ENCODE measurements at regions not wholly inside any gene's neighbourhood (a gene's known extent, or its start where the extent isn't known, plus 50 kb on each side); places are given as distances from the start of the nearest gene placed in this dataset.

DNA sequence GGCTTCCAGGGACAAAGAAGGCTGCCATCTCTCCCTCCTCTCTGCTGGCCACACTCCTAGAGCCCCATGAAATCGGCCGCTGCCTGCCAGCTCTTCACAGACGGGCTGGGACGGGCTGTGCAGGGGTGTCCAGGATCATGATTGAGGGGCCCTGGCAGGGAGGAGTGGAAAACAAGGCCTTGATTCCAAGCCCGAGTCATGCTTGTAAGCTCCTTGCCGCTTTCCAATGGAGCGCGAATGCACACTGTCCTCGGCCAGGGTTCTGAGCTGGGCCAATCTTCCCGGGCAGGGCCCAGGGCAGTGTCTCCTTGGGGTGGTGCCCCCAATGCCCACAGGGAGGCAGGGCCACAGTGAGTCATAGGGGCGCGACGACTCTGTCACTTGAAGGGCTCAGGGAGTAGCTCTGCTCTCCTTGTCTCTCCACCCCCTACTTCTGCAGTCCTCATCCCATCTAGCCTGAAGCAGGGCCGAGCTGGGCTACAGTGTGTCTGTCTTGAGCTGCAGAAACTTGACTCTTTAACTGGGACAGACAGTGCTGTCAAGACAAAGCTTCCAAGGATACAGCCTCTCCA, 186.2 kb upstream of the SVIL start:
- no peak for FAIRE-seq

More for the DNA sequence above, 186.2 kb upstream of the SVIL start:
- Histone ChIP-seq H4K20me1 (replicated peaks; ENCODE audit: control insufficient read depth, insufficient read depth, low read length) (0 out of 2 replicates have a peak, but pooled peaks cover 4% of the 10 kb centered on the region), H3K4me2 (ENCODE audit: insufficient read depth, low read length) (no peak overlapping the region), H3K9me1 (ENCODE audit: control insufficient read depth, insufficient read depth, low read length) (no peaks in the 10 kb centered on the region), H3K36me3 (ENCODE audit: control insufficient read depth, insufficient read depth, low read length) (no peaks in the 10 kb centered on the region), H3K4me3 (no peak overlapping the region), H3K27me3 (ENCODE audit: control insufficient read depth in 2 of 2, insufficient read depth in 2 of 2, low read length in 2 of 2) (peaks cover 12 to 13% of the 10 kb centered on the region in 2 experiments; a peak in 4 of 5 replicates), H3K9ac (ENCODE audit: insufficient read depth in 1 of 2, low read depth in 2 of 2, low read length in 2 of 2) (no peak overlapping the region), H3K27ac (ENCODE audit: extremely low read depth, low read depth, low read length) (no peak overlapping the region), H3K9me3 (replicated peaks; ENCODE audit: control insufficient read depth, insufficient read depth, low read depth, low read length) (no peaks in the 10 kb centered on the region), H3K4me1 (replicated peaks in 1 of 2; ENCODE audit: control insufficient read depth in 2 of 2, insufficient read depth in 2 of 2, low read length in 2 of 2) (no peaks in the 10 kb centered on the region), H3K79me2 (ENCODE audit: control insufficient read depth, insufficient read depth, low read length) (no peaks in the 10 kb centered on the region), H2AFZ (ENCODE audit: low read depth, low read length) (no peak overlapping the region)
- in situ Hi-C loops (cut with MboI) (no loop called here), intact Hi-C loops (cut with micrococcal nuclease) (no loop called here)
- no TSS peak for BruUV-seq (replicated peaks)
- ChIA-PET CTCF (ENCODE audit: low intra/inter-chr PET ratio) (no interaction called here), POLR2A (interaction anchor here (0.6 kb wide), 1 partner anchor 12 kb away, joined by 3 read pairs; no protein-coding TSS in a partner anchor)
- no peak for TF ChIP-seq RBM22 (IDR thresholded peaks at IDR 0.05; ENCODE audit: low read depth, low read length, poor library complexity, severe bottlenecking)
- TF ChIP-seq ZNF668 (CRISPR knock-in tag; IDR thresholded peaks at IDR 0.05), result no peak
- TF ChIP-seq, protein P1, sequence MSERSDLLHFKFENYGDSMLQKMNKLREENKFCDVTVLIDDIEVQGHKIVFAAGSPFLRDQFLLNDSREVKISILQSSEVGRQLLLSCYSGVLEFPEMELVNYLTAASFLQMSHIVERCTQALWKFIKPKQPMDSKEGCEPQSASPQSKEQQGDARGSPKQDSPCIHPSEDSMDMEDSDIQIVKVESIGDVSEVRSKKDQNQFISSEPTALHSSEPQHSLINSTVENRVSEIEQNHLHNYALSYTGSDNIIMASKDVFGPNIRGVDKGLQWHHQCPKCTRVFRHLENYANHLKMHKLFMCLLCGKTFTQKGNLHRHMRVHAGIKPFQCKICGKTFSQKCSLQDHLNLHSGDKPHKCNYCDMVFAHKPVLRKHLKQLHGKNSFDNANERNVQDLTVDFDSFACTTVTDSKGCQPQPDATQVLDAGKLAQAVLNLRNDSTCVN (CRISPR knock-in tag; IDR thresholded peaks at IDR 0.05), result no peak
- TF ChIP-seq, protein P2, sequence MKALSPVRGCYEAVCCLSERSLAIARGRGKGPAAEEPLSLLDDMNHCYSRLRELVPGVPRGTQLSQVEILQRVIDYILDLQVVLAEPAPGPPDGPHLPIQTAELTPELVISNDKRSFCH (CRISPR knock-in tag; IDR thresholded peaks at IDR 0.05), result no peak
- TF ChIP-seq, protein P2 (tag; IDR thresholded peaks at IDR 0.05), result no peak
- TF ChIP-seq, protein P3, sequence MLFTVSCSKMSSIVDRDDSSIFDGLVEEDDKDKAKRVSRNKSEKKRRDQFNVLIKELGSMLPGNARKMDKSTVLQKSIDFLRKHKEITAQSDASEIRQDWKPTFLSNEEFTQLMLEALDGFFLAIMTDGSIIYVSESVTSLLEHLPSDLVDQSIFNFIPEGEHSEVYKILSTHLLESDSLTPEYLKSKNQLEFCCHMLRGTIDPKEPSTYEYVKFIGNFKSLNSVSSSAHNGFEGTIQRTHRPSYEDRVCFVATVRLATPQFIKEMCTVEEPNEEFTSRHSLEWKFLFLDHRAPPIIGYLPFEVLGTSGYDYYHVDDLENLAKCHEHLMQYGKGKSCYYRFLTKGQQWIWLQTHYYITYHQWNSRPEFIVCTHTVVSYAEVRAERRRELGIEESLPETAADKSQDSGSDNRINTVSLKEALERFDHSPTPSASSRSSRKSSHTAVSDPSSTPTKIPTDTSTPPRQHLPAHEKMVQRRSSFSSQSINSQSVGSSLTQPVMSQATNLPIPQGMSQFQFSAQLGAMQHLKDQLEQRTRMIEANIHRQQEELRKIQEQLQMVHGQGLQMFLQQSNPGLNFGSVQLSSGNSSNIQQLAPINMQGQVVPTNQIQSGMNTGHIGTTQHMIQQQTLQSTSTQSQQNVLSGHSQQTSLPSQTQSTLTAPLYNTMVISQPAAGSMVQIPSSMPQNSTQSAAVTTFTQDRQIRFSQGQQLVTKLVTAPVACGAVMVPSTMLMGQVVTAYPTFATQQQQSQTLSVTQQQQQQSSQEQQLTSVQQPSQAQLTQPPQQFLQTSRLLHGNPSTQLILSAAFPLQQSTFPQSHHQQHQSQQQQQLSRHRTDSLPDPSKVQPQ (CRISPR knock-in tag; IDR thresholded peaks at IDR 0.05; ENCODE audit: borderline replicate concordance), result no peak
- no peak for TF ChIP-seq ZC3H4 (CRISPR knock-in tag; IDR thresholded peaks at IDR 0.05; ENCODE audit: borderline replicate concordance)
- ATAC-seq, result no peak
- WGBS (ENCODE audit: insufficient coverage, low coverage, missing lambda C conversion rate), result under 1% methylated on average over 14 of the region's 14 CpGs
- DNase-seq (ENCODE audit: extremely low read depth in 1 of 4, low spot score in 3 of 4), result no peak

Data from K562 (cell line).